ENCODE measurements at regions not wholly inside any gene's neighbourhood (a gene's known extent, or its start where the extent isn't known, plus 50 kb on each side); places are given as distances from the start of the nearest gene placed in this dataset.

GRCh38 chr5:174529925-174530681, 194.3 kb upstream of the MSX2 start:
- H3K9ac ChIP-seq, result no peak overlapping the region
- Mint-ChIP-seq H3K9me3 (no peaks in the 10 kb centered on the region), H3K4me3 (no peak overlapping the region), H3K27ac (no peak overlapping the region), H3K27me3 (ENCODE audit: insufficient read depth, low read depth) (peaks cover 44% of the 10 kb centered on the region), H3K4me1 (peaks cover 49% of the 10 kb centered on the region), H3K36me3 (no peaks in the 10 kb centered on the region)
- no peak overlapping the region for H3K4me3 ChIP-seq
- H2AFZ ChIP-seq (replicated peaks), result no peak overlapping the region
- H3K27me3 ChIP-seq, result no peaks in the 10 kb centered on the region
- peaks cover 27% of the 10 kb centered on the region for H3F3A ChIP-seq (ENCODE audit: low read depth)
- H3K36me3 ChIP-seq, result no peaks in the 10 kb centered on the region
- peaks cover 43% of the 10 kb centered on the region for H3K4me1 ChIP-seq
- H4K20me1 ChIP-seq (ENCODE audit: low read depth), result no peaks in the 10 kb centered on the region
- H3K79me2 ChIP-seq (ENCODE audit: low read depth), result no peaks in the 10 kb centered on the region
- no peak overlapping the region for H3K4me2 ChIP-seq
- DNase-seq (ENCODE audit: low spot score), result no peak
- TF ChIP-seq EZH2phosphoT487 (IDR thresholded peaks at IDR 0.05), result no peak
- H3K27ac ChIP-seq, result no peak overlapping the region
- H3K9me3 ChIP-seq (ENCODE audit: low read depth), result no peaks in the 10 kb centered on the region

GRCh38 chr5:174531782-174532191, 192.6 kb upstream of the MSX2 start:
- no peaks in the 10 kb centered on the region for H3K79me2 ChIP-seq (ENCODE audit: low read depth)
- H3K27ac ChIP-seq, result no peak overlapping the region
- no peaks in the 10 kb centered on the region for H3K36me3 ChIP-seq
- H3K4me2 ChIP-seq, result peak overlapping the region; percentile 67
- peaks cover 44% of the 10 kb centered on the region for H3F3A ChIP-seq (ENCODE audit: low read depth)
- no peaks in the 10 kb centered on the region for H4K20me1 ChIP-seq (ENCODE audit: low read depth)
- no peak overlapping the region for H3K4me3 Mint-ChIP-seq
- peak overlapping the region; percentile 11 for H3K4me3 ChIP-seq
- peaks cover 43% of the 10 kb centered on the region for H3K27me3 Mint-ChIP-seq (ENCODE audit: insufficient read depth, low read depth)
- DNase-seq (ENCODE audit: low spot score), result peak; percentile 33
- no peaks in the 10 kb centered on the region for H3K27me3 ChIP-seq
- H3K9me3 ChIP-seq (ENCODE audit: low read depth), result no peaks in the 10 kb centered on the region
- peaks cover 57% of the 10 kb centered on the region for H3K4me1 ChIP-seq
- no peak overlapping the region for H2AFZ ChIP-seq (replicated peaks)
- H3K36me3 Mint-ChIP-seq, result no peaks in the 10 kb centered on the region
- no peaks in the 10 kb centered on the region for H3K9me3 Mint-ChIP-seq
- TF ChIP-seq EZH2 (IDR thresholded peaks at IDR 0.05) (no peak), CTCF (IDR thresholded peaks at IDR 0.05) (no peak), EZH2phosphoT487 (IDR thresholded peaks at IDR 0.05) (no peak)
- H3K9ac ChIP-seq, result no peak overlapping the region
- H3K27ac Mint-ChIP-seq, result no peak overlapping the region
- H3K4me1 Mint-ChIP-seq, result peaks cover 62% of the 10 kb centered on the region

- Histone ChIP-seq H3K27ac (no peak overlapping the region), H3K9me3 (ENCODE audit: low read depth) (no peaks in the 10 kb centered on the region), H3K4me3 (peak overlapping the region; percentile 11), H3K4me1 (peaks cover 60% of the 10 kb centered on the region), H3F3A (ENCODE audit: low read depth) (peaks cover 48% of the 10 kb centered on the region), H3K36me3 (no peaks in the 10 kb centered on the region), H3K27me3 (no peaks in the 10 kb centered on the region), H3K4me2 (peak overlapping the region; percentile 67), H4K20me1 (ENCODE audit: low read depth) (no peaks in the 10 kb centered on the region), H2AFZ (replicated peaks) (no peak overlapping the region), H3K79me2 (ENCODE audit: low read depth) (no peaks in the 10 kb centered on the region), H3K9ac (no peak overlapping the region)
- Mint-ChIP-seq H3K27me3 (ENCODE audit: insufficient read depth, low read depth) (peaks cover 37% of the 10 kb centered on the region), H3K4me1 (peaks cover 60% of the 10 kb centered on the region), H3K9me3 (no peaks in the 10 kb centered on the region), H3K36me3 (no peaks in the 10 kb centered on the region), H3K27ac (no peak overlapping the region), H3K4me3 (peak overlapping the region; percentile 66)
- peak; percentile 89 for DNase-seq (ENCODE audit: low spot score)
- no peak for TF ChIP-seq EZH2 (IDR thresholded peaks at IDR 0.05)
- TF ChIP-seq CTCF (IDR thresholded peaks at IDR 0.05), result no peak
- TF ChIP-seq EZH2phosphoT487 (IDR thresholded peaks at IDR 0.05), result no peak
These were observed 191.6 kb upstream of the MSX2 start for GRCh38 chr5:174532455-174533453.

Measured in neural progenitor cell (in vitro differentiated cells).